ENCODE measurements at regions not wholly inside any gene's neighbourhood (a gene's known extent, or its start where the extent isn't known, plus 50 kb on each side); places are given as distances from the start of the nearest gene placed in this dataset.

DNA sequence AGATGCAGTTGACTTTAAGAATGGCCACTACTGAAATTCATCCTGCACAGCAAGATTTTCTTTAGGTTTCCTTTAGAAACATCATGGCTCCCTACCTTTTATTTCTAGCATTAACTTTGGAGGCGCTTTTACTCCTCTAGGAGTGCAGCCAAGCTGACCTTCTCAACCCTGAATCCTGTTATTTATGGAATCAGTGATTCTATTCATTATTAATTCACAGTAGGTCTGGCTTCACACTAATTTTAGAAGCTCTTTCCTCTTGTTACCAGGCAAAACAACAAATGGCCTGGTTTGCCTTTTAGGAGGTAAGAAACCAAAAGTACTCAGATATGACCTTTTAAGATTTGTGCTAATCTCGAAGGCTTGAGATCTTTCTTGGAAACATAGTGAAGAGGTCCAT is 93.0 kb upstream of the PELI1 start:
- TF ChIP-seq, protein P1, sequence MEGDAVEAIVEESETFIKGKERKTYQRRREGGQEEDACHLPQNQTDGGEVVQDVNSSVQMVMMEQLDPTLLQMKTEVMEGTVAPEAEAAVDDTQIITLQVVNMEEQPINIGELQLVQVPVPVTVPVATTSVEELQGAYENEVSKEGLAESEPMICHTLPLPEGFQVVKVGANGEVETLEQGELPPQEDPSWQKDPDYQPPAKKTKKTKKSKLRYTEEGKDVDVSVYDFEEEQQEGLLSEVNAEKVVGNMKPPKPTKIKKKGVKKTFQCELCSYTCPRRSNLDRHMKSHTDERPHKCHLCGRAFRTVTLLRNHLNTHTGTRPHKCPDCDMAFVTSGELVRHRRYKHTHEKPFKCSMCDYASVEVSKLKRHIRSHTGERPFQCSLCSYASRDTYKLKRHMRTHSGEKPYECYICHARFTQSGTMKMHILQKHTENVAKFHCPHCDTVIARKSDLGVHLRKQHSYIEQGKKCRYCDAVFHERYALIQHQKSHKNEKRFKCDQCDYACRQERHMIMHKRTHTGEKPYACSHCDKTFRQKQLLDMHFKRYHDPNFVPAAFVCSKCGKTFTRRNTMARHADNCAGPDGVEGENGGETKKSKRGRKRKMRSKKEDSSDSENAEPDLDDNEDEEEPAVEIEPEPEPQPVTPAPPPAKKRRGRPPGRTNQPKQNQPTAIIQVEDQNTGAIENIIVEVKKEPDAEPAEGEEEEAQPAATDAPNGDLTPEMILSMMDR (IDR thresholded peaks at IDR 0.05; ENCODE audit: insufficient read depth, low read depth, low read length, missing control alignments), result no peak
- H3K4me3 ChIP-seq (ENCODE audit: low read depth, low read length), result no peak overlapping the region
- DNase-seq (ENCODE audit: low read depth), result no peak

DNA sequence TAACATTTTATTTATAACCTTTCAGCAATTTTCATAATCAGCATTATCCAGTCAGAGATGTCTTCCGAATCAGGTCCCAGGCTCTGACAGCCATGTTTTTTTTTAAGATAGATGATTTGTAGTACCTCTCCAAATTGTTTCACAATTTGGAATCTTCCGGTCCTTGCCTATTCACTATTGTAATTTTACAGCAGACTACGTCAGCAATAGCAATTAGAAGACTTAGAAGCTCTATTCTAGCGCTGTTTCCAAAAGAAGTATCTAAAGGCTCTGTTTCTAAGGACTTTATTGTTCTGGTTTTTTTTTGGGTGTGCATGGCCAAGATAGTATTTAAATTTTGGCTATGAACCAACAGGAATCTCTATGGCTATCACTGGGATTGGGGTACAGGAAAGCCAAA is 94.6 kb upstream of the PELI1 start:
- TF ChIP-seq, protein P1 (IDR thresholded peaks at IDR 0.05; ENCODE audit: insufficient read depth, low read depth, low read length, missing control alignments), result no peak
- DNase-seq (ENCODE audit: low read depth), result no peak
- H3K4me3 ChIP-seq (ENCODE audit: low read depth, low read length), result no peak overlapping the region

DNA sequence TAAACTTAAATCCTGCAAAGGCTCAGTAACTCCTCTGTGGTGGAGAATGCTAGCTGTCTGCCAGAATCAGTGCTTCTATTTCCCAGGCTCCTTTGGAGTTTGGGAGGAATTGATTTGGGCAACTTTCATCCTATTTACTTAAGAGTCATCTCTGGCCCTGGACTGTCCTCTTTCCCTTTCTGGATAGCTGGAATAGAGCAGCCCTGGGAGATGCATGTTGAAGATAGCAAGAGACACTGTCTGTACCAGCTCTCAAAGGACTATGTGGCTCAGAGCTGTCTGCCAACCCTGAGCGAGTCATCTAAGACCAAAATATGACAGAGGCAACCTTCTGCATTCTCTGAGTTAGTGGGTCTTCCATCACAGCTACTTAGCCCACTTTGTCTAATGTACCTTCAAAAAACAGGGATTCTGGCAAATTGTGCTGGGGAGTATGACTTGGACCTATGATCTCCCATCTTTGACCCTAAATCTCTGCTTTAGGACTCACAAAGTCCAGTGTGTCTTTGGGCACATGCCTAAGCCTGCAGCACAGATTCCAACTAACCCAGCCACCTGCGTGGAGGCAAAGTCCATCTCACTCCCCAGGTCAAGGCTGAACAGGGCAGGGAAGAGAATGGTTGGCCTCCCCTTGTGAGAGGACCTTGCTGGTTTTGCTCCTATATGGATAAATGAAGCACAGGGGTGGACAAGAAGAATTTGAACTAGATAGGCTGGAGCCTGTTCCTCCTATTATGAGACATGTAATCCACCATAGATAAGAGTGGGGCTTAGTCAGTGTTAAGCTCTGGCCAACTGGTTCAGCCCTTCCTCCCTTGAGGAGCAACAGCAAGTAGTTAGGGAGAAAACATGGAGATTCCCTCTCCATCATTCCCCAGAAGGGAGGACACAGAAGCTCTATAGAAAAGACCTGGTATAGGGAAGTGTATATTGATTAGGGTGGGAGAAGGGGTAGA is 99.1 kb upstream of the PELI1 start:
- DNase-seq (ENCODE audit: low read depth), result no peak
- no peak overlapping the region for H3K4me3 ChIP-seq (ENCODE audit: low read depth, low read length)
- TF ChIP-seq, protein P1 (IDR thresholded peaks at IDR 0.05; ENCODE audit: insufficient read depth, low read depth, low read length, missing control alignments), result no peak

DNA sequence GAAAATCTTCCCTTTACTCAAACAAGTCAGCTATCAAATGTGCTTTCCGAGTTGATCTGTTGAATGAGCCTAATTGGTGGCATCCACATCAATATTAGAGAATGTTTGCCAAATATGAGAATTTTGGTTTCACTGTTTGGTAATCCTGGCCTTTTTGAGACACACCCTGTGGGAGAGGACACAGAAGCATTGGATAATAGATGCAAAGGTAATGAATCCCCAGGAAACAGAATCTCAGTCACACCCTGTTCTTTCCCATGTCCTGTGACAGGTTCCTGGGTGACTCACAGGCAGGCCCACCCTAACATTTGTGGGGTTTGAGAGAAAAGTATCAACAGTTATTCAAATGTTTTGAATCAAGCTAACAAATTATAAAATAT is 99.8 kb upstream of the PELI1 start:
- TF ChIP-seq, protein P1 (IDR thresholded peaks at IDR 0.05; ENCODE audit: insufficient read depth, low read depth, low read length, missing control alignments), result no peak
- no peak overlapping the region for H3K4me3 ChIP-seq (ENCODE audit: low read depth, low read length)
- DNase-seq (ENCODE audit: low read depth), result no peak

DNA sequence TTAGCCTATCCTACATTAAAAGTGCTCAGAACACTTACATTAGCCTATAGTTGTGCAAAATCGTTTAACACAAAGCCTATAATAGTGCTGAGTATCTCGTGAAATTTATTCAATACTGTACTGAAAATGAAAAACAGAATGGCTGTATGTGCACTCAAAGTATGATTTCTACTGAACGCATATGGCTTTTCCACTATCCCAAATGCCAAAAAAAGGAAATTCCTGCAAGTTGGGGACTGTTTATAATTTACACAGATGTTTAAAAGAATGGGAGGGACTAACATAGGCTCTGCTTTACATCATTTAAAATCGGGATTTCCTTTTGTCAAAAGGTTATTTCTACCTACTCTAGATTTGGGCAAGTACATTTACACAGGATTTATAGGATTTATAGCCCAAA is 101.4 kb upstream of the PELI1 start:
- DNase-seq (ENCODE audit: low read depth), result no peak
- TF ChIP-seq, protein P1 (IDR thresholded peaks at IDR 0.05; ENCODE audit: insufficient read depth, low read depth, low read length, missing control alignments), result no peak
- H3K4me3 ChIP-seq (ENCODE audit: low read depth, low read length), result no peak overlapping the region

DNA sequence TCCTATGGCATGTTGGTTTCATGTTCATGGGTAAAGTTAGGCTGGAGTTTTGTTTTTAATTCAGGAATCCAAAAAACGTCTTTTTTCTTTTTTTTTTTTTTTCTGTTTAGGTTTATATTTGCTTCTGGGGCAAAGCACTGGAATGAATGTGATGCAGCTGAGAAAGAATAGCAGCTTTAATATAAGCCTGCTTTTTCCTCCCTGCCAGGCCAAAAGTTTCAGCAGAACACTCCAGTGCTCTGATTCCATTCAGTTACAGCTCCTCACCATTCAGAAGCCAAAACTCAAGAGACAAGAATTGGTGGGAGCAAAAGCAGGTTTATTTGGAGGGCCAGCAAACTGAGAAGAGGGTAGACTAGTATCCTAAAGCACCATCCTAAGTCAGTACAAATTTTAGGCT is 102.7 kb upstream of the PELI1 start:
- TF ChIP-seq, protein P1 (IDR thresholded peaks at IDR 0.05; ENCODE audit: insufficient read depth, low read depth, low read length, missing control alignments), result no peak
- H3K4me3 ChIP-seq (ENCODE audit: low read depth, low read length), result no peak overlapping the region
- DNase-seq (ENCODE audit: low read depth), result no peak

DNA sequence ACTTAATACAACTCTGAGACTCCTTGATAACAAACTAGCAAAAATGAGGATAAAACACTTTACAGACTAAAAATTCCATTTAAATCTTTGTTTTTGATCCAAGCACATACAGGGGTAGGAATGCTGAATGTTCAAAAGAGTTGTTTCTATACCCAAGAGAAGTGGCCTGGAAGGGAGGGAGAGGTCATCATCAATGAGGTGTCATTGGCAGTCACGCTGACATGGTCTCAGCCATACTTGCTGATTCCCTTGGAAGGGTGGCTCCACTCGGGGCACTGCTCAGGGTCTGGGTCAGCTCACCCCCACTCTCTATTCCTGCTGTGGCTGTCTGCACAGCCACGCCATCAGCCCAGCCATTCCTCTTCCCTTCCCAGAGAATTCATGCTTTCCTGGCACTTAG is 105.2 kb upstream of the PELI1 start:
- DNase-seq (ENCODE audit: low read depth), result no peak
- TF ChIP-seq, protein P1 (IDR thresholded peaks at IDR 0.05; ENCODE audit: insufficient read depth, low read depth, low read length, missing control alignments), result no peak

More for the DNA sequence above, 105.2 kb upstream of the PELI1 start:
- H3K4me3 ChIP-seq (ENCODE audit: low read depth, low read length), result no peak overlapping the region

Data from GM12865 (cell line).